Neural cell (in vitro differentiated cells): ENCODE measurements at regions not wholly inside any gene's neighbourhood (a gene's known extent, or its start where the extent isn't known, plus 50 kb on each side); places are given as distances from the start of the nearest gene placed in this dataset.

Experiments used
- H2AFZ ChIP-seq: fragments of 200-600, 300-800 bp; sonication (generic), shearing (Covaris generic); 2 replicates; pipeline ENCODE4 v1.6.0; 2014; ENCODE audit warnings: low read depth, mild to moderate bottlenecking, antibody characterized with exemption, low read length, moderate library complexity
- H3F3A ChIP-seq: fragments of 200-600 bp; shearing (Covaris generic); 2 replicates; pipeline ENCODE4 v1.6.1; 2016; ENCODE audit warnings: mild to moderate bottlenecking, moderate library complexity, mixed read lengths, antibody characterized with exemption, low read length; ENCODE audit not compliant: insufficient read depth, poor library complexity, severe bottlenecking
- H3K27ac ChIP-seq: fragments of 200-600, 300-800 bp; sonication (generic), shearing (Covaris generic); 2 replicates; pipeline ENCODE4 v1.5.1; 2014; ENCODE audit warnings: mild to moderate bottlenecking, low read length, moderate library complexity
- H3K27me3 ChIP-seq: fragments of 300-800, 200-600 bp; sonication (generic), shearing (Covaris generic); 2 replicates; pipeline ENCODE4 v1.6.0; 2014; ENCODE audit warnings: mild to moderate bottlenecking, low read depth, low read length, moderate library complexity; ENCODE audit not compliant: insufficient read depth
- H3K36me3 ChIP-seq: fragments of 300-800, 200-600 bp; sonication (generic), shearing (Covaris generic); 2 replicates; pipeline ENCODE4 v1.5.1; 2014; ENCODE audit warnings: mild to moderate bottlenecking, antibody characterized with exemption, low read length, moderate library complexity; ENCODE audit not compliant: insufficient read depth
- H3K4me2 ChIP-seq: fragments of 300-800, 200-600 bp; sonication (generic), shearing (Covaris generic); 2 replicates; pipeline ENCODE4 v1.6.0; 2014; ENCODE audit warnings: mild to moderate bottlenecking, low read length
- H3K4me3 ChIP-seq: fragments of 300-800, 200-600 bp; sonication (generic), shearing (Covaris generic); 2 replicates; pipeline ENCODE4 v1.5.1; 2014; ENCODE audit warnings: mild to moderate bottlenecking, low read length, moderate library complexity
- H3K79me2 ChIP-seq: fragments of 200-600 bp; shearing (Covaris generic); replicated peaks from 2 replicates; pipeline ENCODE4 v1.6.0; 2014; ENCODE audit warnings: mild to moderate bottlenecking, low read length, moderate library complexity; ENCODE audit not compliant: insufficient read depth
- H3K9ac ChIP-seq: fragments of 300-800, 200-600 bp; sonication (generic), shearing (Covaris generic); 2 replicates; pipeline ENCODE4 v1.6.1; 2016; ENCODE audit warnings: mild to moderate bottlenecking, low read length, mixed read lengths
- H3K9me2 ChIP-seq: fragments of 200-600 bp; shearing (Covaris generic); 2 replicates; pipeline ENCODE4 v1.6.1; 2016; ENCODE audit warnings: mild to moderate bottlenecking, low read length, mixed read lengths; ENCODE audit not compliant: insufficient read depth
- H3K9me3 ChIP-seq: fragments of 200-600, 300-800 bp; sonication (generic), shearing (Covaris generic); 2 replicates; pipeline ENCODE4 v1.6.1; 2016; ENCODE audit warnings: mild to moderate bottlenecking, mixed run types, low read length, moderate library complexity, mixed read lengths
- H4K20me1 ChIP-seq: fragments of 200-600 bp; shearing (Covaris generic); 2 replicates; pipeline ENCODE4 v1.6.1; 2016; ENCODE audit warnings: mild to moderate bottlenecking, mixed run types; ENCODE audit not compliant: insufficient read depth
- EZH2 ChIP-seq: fragments of 200-600, 300-800 bp; shearing (Covaris generic), sonication (generic); IDR thresholded peaks from 2 replicates; pipeline ENCODE4 v1.6.1; 2014; ENCODE audit warnings: antibody characterized with exemption, low read length, borderline replicate concordance, mild to moderate bottlenecking; ENCODE audit not compliant: insufficient read depth, poor library complexity, severe bottlenecking
- MXI1 ChIP-seq: fragments of 450-650 bp; conservative IDR thresholded peaks from 2 replicates; pipeline ENCODE4 v1.6.1; 2014; ENCODE audit warnings: antibody characterized with exemption, mild to moderate bottlenecking; ENCODE audit not compliant: poor library complexity, severe bottlenecking
- RAD21 ChIP-seq: fragments of 450-650 bp; conservative IDR thresholded peaks from 2 replicates; pipeline ENCODE4 v1.6.1; 2014; ENCODE audit warnings: antibody characterized with exemption, mild to moderate bottlenecking, moderate library complexity
- SMC3 ChIP-seq: fragments of 450-650 bp; conservative IDR thresholded peaks from 2 replicates; pipeline ENCODE4 v1.6.1; 2014; ENCODE audit warnings: antibody characterized with exemption, mild to moderate bottlenecking, moderate library complexity; ENCODE audit not compliant: poor library complexity
- TF ChIP-seq, protein P1 (sequence below): IDR thresholded peaks from 2 replicates; pipeline ENCODE4 v1.6.1; 2012; ENCODE audit warnings: borderline replicate concordance
- TF ChIP-seq, protein P2 (sequence below): fragments of 450-650 bp; IDR thresholded peaks from 2 replicates; pipeline ENCODE4 v1.5.1; 2014; ENCODE audit warnings: antibody characterized with exemption, mild to moderate bottlenecking, moderate library complexity; ENCODE audit not compliant: poor library complexity, severe bottlenecking

DNA sequence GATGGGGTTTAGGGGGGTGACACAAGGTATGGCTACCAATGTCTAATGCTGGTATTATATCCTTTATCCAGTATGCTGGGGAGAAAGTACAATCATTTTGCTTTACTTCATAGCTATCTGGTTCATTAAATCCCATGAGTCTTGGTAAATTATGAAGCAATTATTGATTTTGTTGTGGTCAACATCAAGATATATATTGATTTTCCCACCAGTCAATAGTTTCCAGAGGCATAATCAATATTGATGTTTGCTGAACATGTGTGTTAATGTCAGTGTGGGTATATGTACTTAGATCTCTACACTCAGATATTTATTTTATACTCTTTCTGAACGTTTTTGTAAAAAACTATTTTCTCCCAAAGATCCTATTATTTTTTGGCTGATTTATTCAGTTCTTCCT, 155.5 kb downstream of the BACH1 start:
- Histone ChIP-seq H3K79me2 (no peaks in the 10 kb centered on the region), H3K9me3 (no peaks in the 10 kb centered on the region), H4K20me1 (no peaks in the 10 kb centered on the region), H3K9ac (no peak overlapping the region), H3K27ac (no peak overlapping the region), H3K4me3 (no peak overlapping the region), H3K27me3 (no peaks in the 10 kb centered on the region), H3K9me2 (no peaks in the 10 kb centered on the region), H3K36me3 (no peaks in the 10 kb centered on the region), H2AFZ (no peak overlapping the region), H3F3A (no peaks in the 10 kb centered on the region), H3K4me2 (no peak overlapping the region)
- TF ChIP-seq, protein P1, sequence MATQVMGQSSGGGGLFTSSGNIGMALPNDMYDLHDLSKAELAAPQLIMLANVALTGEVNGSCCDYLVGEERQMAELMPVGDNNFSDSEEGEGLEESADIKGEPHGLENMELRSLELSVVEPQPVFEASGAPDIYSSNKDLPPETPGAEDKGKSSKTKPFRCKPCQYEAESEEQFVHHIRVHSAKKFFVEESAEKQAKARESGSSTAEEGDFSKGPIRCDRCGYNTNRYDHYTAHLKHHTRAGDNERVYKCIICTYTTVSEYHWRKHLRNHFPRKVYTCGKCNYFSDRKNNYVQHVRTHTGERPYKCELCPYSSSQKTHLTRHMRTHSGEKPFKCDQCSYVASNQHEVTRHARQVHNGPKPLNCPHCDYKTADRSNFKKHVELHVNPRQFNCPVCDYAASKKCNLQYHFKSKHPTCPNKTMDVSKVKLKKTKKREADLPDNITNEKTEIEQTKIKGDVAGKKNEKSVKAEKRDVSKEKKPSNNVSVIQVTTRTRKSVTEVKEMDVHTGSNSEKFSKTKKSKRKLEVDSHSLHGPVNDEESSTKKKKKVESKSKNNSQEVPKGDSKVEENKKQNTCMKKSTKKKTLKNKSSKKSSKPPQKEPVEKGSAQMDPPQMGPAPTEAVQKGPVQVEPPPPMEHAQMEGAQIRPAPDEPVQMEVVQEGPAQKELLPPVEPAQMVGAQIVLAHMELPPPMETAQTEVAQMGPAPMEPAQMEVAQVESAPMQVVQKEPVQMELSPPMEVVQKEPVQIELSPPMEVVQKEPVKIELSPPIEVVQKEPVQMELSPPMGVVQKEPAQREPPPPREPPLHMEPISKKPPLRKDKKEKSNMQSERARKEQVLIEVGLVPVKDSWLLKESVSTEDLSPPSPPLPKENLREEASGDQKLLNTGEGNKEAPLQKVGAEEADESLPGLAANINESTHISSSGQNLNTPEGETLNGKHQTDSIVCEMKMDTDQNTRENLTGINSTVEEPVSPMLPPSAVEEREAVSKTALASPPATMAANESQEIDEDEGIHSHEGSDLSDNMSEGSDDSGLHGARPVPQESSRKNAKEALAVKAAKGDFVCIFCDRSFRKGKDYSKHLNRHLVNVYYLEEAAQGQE, result no peak
- TF ChIP-seq RAD21, result no peak
- TF ChIP-seq EZH2, result no peak
- TF ChIP-seq, protein P2, sequence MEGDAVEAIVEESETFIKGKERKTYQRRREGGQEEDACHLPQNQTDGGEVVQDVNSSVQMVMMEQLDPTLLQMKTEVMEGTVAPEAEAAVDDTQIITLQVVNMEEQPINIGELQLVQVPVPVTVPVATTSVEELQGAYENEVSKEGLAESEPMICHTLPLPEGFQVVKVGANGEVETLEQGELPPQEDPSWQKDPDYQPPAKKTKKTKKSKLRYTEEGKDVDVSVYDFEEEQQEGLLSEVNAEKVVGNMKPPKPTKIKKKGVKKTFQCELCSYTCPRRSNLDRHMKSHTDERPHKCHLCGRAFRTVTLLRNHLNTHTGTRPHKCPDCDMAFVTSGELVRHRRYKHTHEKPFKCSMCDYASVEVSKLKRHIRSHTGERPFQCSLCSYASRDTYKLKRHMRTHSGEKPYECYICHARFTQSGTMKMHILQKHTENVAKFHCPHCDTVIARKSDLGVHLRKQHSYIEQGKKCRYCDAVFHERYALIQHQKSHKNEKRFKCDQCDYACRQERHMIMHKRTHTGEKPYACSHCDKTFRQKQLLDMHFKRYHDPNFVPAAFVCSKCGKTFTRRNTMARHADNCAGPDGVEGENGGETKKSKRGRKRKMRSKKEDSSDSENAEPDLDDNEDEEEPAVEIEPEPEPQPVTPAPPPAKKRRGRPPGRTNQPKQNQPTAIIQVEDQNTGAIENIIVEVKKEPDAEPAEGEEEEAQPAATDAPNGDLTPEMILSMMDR, result no peak

DNA sequence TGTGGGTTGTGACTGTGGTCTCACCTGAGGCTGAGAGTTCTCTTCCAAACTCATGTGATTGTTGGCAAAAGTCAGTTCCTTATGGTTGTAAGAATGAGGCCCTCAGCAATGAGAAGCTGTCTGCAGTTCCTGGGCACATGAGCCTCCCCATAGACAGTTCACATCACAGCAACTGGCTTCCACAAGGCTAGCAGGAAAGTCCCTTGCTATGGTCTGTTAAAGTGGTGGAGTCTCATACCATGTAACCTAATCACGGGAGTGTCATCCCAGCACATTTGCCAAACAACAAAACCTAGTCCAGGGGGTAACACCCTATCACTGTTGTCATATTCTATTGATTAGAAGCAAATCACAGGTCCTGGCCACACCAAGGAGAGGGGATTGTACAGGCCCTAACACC, 163.8 kb downstream of the BACH1 start:
- Histone ChIP-seq H3K4me2 (no peak overlapping the region), H3K4me3 (no peak overlapping the region), H4K20me1 (no peaks in the 10 kb centered on the region), H3K9me3 (no peaks in the 10 kb centered on the region), H3F3A (no peaks in the 10 kb centered on the region), H2AFZ (no peak overlapping the region), H3K27me3 (no peaks in the 10 kb centered on the region), H3K9ac (no peak overlapping the region), H3K9me2 (no peaks in the 10 kb centered on the region), H3K79me2 (no peaks in the 10 kb centered on the region), H3K27ac (no peak overlapping the region), H3K36me3 (no peaks in the 10 kb centered on the region)
- TF ChIP-seq, protein P1, result no peak
- TF ChIP-seq MXI1, result no peak
- no peak for TF ChIP-seq SMC3
- no peak for TF ChIP-seq EZH2
